Gastrocnemius medialis (tissue), 4 donors: ENCODE measurements at regions not wholly inside any gene's neighbourhood (a gene's known extent, or its start where the extent isn't known, plus 50 kb on each side); places are given as distances from the start of the nearest gene placed in this dataset.

Experiments
- ATAC-seq, 2 donors: fragments of 150-250 bp; one replicate each; pipeline ENCODE4 v1.9.1; 2016
- DNase-seq, 2 donors: peaks; one replicate each; pipeline ENCODE4 v3.0.0-alpha.2; 2019
- H3K27ac ChIP-seq, 4 donors: fragments of 200-600 bp; sonication (generic); 1 replicate in 1 of 4; 2 replicates in 3 of 4; pipeline ENCODE4 v1.5.1; 2016 to 2018; ENCODE audit warnings: mild to moderate bottlenecking in 2 of 4, moderate library complexity in 1 of 4
- H3K27me3 ChIP-seq, 3 donors: fragments of 200-600 bp; sonication (generic) in 2 of 3; 1 replicate in 1 of 3; 2 replicates in 2 of 3; pipeline versions ENCODE4 v1.5.1 to v1.6.0; 2016 to 2019; ENCODE audit warnings: mild to moderate bottlenecking in 1 of 3, moderate library complexity in 1 of 3
- H3K36me3 ChIP-seq, 2 donors: fragments of 200-600 bp; sonication (generic) in 1 of 2; one replicate each; pipeline ENCODE4 v1.5.1; 2017 to 2018
- H3K4me1 ChIP-seq, 2 donors: fragments of 200-600 bp; sonication (generic) in 1 of 2; one replicate each; pipeline ENCODE4 v1.5.1; 2016 to 2017; ENCODE audit warnings: mild to moderate bottlenecking in 2 of 2
- H3K4me3 ChIP-seq, 4 donors: fragments of 200-600 bp; sonication (generic) in 3 of 4; 1 replicate in 1 of 4; 2 replicates in 3 of 4; pipeline ENCODE4 v1.5.1; 2016 to 2019; ENCODE audit warnings: mild to moderate bottlenecking in 2 of 4
- H3K9me3 ChIP-seq, 3 donors: fragments of 200-600 bp; sonication (generic) in 2 of 3; 1 replicate in 1 of 3; 2 replicates in 2 of 3; pipeline ENCODE4 v1.5.1; 2016 to 2019
- CTCF ChIP-seq, 5 experiments: fragments of 450-650 bp in 3 of 5; fragments of 200-600 bp in 2 of 5; sonication (generic) in 2 of 5; IDR thresholded peaks in 4 of 5; conservative IDR thresholded peaks in 1 of 5; 1 replicate in 4 of 5; 2 replicates in 1 of 5; pipeline ENCODE4 v1.5.1; 2016 to 2019; ENCODE audit warnings: antibody characterized with exemption in 5 of 5, mild to moderate bottlenecking in 3 of 5, moderate library complexity in 3 of 5
- POLR2A ChIP-seq, 2 donors: fragments of 450-650 bp; IDR thresholded peaks; one replicate each; pipeline ENCODE4 v1.6.1; 2017; ENCODE audit warnings: antibody characterized with exemption in 2 of 2, mild to moderate bottlenecking in 2 of 2, moderate library complexity in 2 of 2
- in situ Hi-C, 4 donors: fragments of 200-750 bp; cut with MboI; loops; one replicate each; pipeline versions ENCODE4 v1.15.0 to v1.8.0; 2017; ENCODE audit warnings: low sequenced_read_pairs in 4 of 4
- intact Hi-C: fragments of 100-400 bp; cut with DNase I; formaldehyde crosslinking; loops from one replicate; pipeline ENCODE4 v1.15.1; 2023; ENCODE audit warnings: low total_unique reads

GRCh38 chr6:120282005-120282404, 932.4 kb upstream of the MAN1A1 start:
- no peaks in the 10 kb centered on the region for H3K27me3 ChIP-seq
- intact Hi-C loops (no loop called here), in situ Hi-C loops (no loop called here)
- H3K4me1 ChIP-seq, result no peaks in the 10 kb centered on the region
- ATAC-seq, result no peak
- no peaks in the 10 kb centered on the region for H3K9me3 ChIP-seq
- H3K27ac ChIP-seq, result no peak overlapping the region
- DNase-seq, result no peak
- no peak overlapping the region for H3K4me3 ChIP-seq
- TF ChIP-seq POLR2A (IDR thresholded peaks at IDR 0.05), result no peak
- TF ChIP-seq CTCF (IDR thresholded peaks at IDR 0.05 in 4 of 5, conservative IDR thresholded peaks at IDR 0.05 in 1 of 5), result no peak
- H3K36me3 ChIP-seq, result no peaks in the 10 kb centered on the region

GRCh38 chr6:120279466-120280167, 930.1 kb upstream of the MAN1A1 start:
- in situ Hi-C loops, result no loop called here
- H3K27ac ChIP-seq, result no peak overlapping the region

GRCh38 chr6:120278689-120279396, 929.3 kb upstream of the MAN1A1 start:
- Histone ChIP-seq H3K27ac (no peak overlapping the region), H3K36me3 (no peaks in the 10 kb centered on the region), H3K4me1 (no peaks in the 10 kb centered on the region), H3K4me3 (no peak overlapping the region), H3K9me3 (no peaks in the 10 kb centered on the region), H3K27me3 (no peaks in the 10 kb centered on the region)
- TF ChIP-seq CTCF (IDR thresholded peaks at IDR 0.05 in 4 of 5, conservative IDR thresholded peaks at IDR 0.05 in 1 of 5) (no peak), POLR2A (IDR thresholded peaks at IDR 0.05) (no peak)
- DNase-seq, result no peak
- intact Hi-C loops (no loop called here), in situ Hi-C loops (no loop called here)
- no peak for ATAC-seq

More at GRCh38 chr6:120279466-120280167, 930.1 kb upstream of the MAN1A1 start:
- DNase-seq, result no peak
- Histone ChIP-seq H3K36me3 (no peaks in the 10 kb centered on the region), H3K4me1 (no peaks in the 10 kb centered on the region), H3K4me3 (no peak overlapping the region), H3K27me3 (no peaks in the 10 kb centered on the region), H3K9me3 (no peaks in the 10 kb centered on the region)
- intact Hi-C loops, result no loop called here
- TF ChIP-seq CTCF (IDR thresholded peaks at IDR 0.05 in 4 of 5, conservative IDR thresholded peaks at IDR 0.05 in 1 of 5), result no peak
- TF ChIP-seq POLR2A (IDR thresholded peaks at IDR 0.05), result no peak
- ATAC-seq, result no peak

DNA sequence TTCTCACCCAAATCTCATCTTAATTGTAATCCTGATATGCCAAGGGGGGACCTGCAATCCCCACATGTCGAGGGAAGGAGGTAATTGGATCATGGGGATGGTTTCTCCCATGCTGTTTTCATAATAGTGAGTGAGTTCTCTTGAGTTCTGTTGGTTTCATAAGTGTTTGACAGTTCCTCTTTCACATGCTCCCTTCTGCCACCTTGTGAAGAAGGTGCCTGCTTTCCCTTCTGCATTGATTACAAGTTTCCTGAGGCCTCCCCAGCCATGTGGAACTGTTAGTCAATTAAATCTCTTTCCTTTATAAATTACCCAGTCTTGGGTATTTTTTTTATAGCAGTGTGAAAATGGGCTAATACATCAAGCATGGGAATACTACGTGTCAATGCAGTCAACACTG, 925.0 kb upstream of the MAN1A1 start:
- ATAC-seq (no peak), DNase-seq (no peak)
- in situ Hi-C loops (no loop called here), intact Hi-C loops (no loop called here)
- no peak overlapping the region for H3K4me3 ChIP-seq
- no peak overlapping the region for H3K27ac ChIP-seq
- no peaks in the 10 kb centered on the region for H3K4me1 ChIP-seq
- no peak for TF ChIP-seq CTCF (IDR thresholded peaks at IDR 0.05 in 4 of 5, conservative IDR thresholded peaks at IDR 0.05 in 1 of 5)
- no peak for TF ChIP-seq POLR2A (IDR thresholded peaks at IDR 0.05)
- H3K27me3 ChIP-seq, result no peaks in the 10 kb centered on the region
- no peaks in the 10 kb centered on the region for H3K9me3 ChIP-seq
- H3K36me3 ChIP-seq, result no peaks in the 10 kb centered on the region
